Left lobe of liver (tissue), 2 donors: ENCODE measurements at regions not wholly inside any gene's neighbourhood (a gene's known extent, or its start where the extent isn't known, plus 50 kb on each side); places are given as distances from the start of the nearest gene placed in this dataset.
"Not testable (repeated sequence)": the region's sequence is repeated elsewhere in the genome, so short reads cannot be mapped to it uniquely, and the experiment has no call there.

ENCODE experiments used
- ATAC-seq: fragments of 200-7000 bp; cut with Tn5 transposase; one replicate; pipeline ENCODE4 v1.9.1; 2020; ENCODE audit warnings: mild to moderate bottlenecking, moderate library complexity
- DNase-seq: peaks from one replicate; pipeline ENCODE4 v3.0.0-alpha.2; 2020; ENCODE audit warnings: low spot score
- donor health status: DM: no; HTN: no; CAD: no; lungs with moderate emphysema.
- donor health status: DM: no; HTN: yes; CAD: no.

- ATAC-seq (no peak), DNase-seq (no peak)
Measured at GRCh38 chr3:26472345-26472744, 150.2 kb upstream of the LRRC3B start.

DNA sequence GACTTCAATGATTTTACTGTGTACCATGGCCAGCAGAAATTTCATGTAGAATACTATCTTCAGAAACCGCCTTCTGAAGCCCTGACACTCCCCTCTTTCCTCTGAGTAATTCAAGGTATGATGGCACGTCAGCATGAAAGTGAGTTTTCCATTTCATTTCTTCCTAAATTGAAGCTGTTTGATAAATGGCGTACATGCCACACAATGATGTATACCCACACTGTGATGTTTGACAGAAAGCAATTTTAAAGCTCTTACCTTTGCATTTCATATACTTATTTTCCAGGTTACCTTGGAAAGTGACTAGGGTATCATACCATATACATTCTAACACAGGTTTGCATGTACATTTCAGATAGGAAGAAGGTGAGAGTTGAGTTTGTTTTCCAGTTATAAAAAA is 147.9 kb upstream of the LRRC3B start:
- ATAC-seq (no peak), DNase-seq (no peak)

GRCh38 chr3:26480377-26480776 is 142.2 kb upstream of the LRRC3B start:
- DNase-seq: no peak
- no peak for ATAC-seq

GRCh38 chr3:26484140-26484539 is 138.4 kb upstream of the LRRC3B start:
- ATAC-seq: peak; percentile 80
- DNase-seq: no peak

DNA sequence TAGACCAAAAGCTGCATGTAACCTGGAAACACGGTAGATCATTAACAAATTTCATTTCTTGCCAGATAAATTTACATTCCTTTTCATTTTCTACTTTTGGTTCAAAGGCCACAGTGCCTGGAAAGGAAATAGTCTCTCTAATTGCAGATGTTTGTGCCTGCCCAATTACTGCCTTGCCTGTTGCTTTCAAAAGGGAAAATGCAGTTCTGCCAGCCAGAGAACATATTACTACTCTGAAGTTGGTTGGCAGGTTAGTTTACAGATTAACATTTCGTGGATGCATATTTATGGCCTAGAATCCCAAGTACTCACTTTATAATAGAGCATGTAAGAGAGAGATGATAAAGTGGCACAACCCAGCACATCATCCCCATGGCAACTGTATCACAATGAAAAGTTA is 124.3 kb upstream of the LRRC3B start:
- ATAC-seq (peak; percentile 76), DNase-seq (no peak)

DNA sequence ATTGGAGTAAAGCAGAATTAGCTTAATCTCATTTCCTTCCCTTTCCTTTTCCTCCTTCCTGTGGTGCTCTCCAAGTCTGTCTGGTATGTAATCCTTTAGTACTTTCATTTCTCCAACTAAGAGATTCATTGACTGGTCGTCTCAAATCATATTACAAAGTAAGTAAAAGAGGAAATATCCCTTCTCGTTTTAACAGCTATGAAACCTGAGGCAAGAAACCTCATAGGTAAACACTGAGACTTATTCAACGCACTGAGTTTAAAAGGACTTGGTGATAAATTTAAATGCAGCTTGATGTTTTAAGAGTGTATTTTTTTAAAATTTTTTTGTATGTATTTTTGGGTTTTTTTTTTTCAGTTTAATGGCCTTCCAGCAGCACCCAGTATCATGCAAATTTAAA is 117.2 kb upstream of the LRRC3B start:
- ATAC-seq (no peak), DNase-seq (no peak)

DNA sequence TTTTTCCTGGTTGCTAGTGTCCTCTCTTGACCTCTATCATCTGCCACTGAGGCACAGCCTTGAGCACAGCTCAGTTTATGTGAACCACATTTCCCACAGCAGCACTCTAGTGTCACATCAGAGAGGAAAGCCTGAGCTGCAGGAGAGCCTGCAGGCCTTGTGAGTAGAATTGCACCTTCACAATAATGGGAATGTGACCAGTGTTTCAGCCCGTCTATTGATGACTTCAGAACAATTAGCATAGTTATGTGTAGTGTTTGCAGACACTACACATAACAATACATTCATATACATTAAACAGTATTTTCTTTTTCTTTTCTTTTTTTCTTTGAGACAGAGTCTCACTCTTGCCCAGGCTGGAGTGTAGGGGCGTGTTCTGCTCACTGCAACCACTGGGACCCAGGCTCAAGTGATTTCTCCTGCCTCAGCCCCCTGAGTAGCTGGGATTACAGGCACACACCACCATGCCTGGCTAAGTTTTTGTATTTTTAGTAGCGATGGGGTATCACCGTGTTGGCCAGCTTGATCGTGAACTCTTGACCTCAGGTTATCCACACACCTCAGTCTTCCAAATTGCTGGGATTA is 108.0 kb upstream of the LRRC3B start:
- ATAC-seq, DNase-seq: not testable (repeated sequence)

- ATAC-seq (no peak), DNase-seq (no peak)
Measured at GRCh38 chr3:26515351-26515750, 107.2 kb upstream of the LRRC3B start.

GRCh38 chr3:26521261-26521660 is 101.3 kb upstream of the LRRC3B start:
- ATAC-seq (no peak), DNase-seq (no peak)

- ATAC-seq (no peak), DNase-seq (no peak)
Measured at GRCh38 chr3:26522919-26523318, 99.7 kb upstream of the LRRC3B start.

DNA sequence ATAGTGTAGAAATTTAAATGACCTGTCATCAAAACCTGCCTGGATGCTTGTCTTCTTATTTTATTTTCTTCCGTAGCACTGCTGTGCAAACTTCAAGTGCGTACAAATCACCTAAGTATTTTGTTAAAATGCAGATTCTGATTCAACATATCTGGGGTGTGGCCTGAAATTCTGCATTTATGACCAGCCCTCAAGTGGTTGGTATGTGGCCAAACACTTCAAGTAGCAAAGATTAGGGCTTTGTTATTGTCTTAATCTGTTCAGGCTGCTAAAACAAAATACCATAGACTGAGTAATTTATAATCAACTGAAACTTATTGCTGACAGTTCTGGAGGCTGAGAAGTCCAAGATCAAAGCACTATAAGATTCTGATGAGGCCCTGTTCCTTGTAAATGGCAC is 97.6 kb upstream of the LRRC3B start:
- DNase-seq (no peak), ATAC-seq (no peak)

DNA sequence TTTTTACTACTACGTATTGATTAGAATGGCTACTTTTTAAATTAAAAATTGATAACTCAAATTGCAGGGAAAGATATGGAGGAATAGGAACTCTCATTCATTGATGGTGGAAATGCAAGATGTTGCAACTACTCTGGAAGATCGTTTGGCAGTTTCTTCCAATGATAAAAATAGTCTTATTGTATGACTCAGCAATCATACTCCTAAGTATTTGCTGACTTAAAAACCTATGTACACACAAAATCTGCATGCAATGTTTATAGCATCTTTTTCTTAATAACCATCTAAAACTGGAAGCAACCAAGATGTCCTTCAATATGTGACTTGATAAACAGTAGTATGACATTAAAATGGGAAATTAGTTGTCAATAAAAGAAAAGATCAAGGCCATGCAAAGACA is 87.4 kb upstream of the LRRC3B start:
- ATAC-seq (no peak), DNase-seq (no peak)

DNA sequence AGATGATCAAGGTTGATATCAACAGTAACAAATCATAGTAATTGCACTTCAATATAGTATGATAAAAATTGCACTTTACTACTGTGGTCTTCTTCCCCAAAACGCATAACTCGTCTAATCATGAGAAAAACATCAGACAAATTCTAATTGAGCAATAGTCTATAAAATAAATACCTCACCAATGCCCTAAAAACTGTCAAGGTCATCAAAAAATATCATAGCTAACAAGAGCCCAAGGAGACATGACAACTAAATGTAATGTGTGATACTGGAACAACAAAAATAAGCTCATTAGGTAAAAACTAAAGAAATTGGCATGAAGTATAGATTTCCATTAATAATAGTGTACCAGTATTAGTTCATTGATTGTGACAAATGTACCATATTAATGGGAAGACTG is 85.6 kb upstream of the LRRC3B start:
- ATAC-seq (no peak), DNase-seq (no peak)

DNA sequence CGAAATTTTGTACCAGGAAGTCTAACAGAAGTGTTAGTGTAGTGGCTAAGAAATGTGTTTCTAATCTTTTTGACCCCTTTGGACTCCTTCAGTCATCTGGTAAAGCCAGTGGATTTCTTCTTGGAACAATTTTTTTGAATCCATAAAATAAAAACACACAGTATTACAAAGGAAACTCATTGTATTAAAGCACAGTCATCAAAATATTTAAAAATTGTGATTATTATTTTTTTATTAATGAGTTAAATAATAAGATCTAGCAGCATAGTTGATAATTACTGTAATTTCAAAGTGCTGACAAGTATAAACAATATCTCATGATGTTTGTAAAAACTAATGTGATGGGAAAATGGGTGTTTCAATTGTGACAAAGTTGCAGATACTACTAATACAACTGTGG is 72.2 kb upstream of the LRRC3B start:
- ATAC-seq (no peak), DNase-seq (no peak)

DNA sequence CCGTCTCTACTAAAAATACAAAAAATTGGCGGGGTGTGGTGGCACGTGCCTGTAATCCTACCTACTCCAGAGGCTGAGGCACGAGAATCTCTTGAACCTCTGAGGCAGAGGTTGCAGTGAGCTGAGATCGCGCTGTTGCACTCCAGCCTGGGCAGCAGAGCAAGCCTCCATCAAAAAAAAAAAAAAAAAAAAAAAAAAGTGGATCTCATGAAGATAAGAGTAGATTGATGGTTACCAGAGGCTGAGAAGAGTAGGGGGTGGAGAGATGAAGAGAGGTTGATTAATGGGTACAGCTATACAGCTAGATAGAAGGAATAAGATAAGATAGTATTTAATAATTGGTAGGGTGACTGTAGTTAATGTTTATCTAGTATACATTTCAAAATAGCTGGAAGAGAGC is 65.9 kb upstream of the LRRC3B start:
- ATAC-seq (no peak), DNase-seq (no peak)

- ATAC-seq (no peak), DNase-seq (no peak)
Measured at GRCh38 chr3:26558257-26558656, 64.3 kb upstream of the LRRC3B start.

GRCh38 chr3:26559227-26559626 is 63.3 kb upstream of the LRRC3B start:
- ATAC-seq (no peak), DNase-seq (no peak)

DNA sequence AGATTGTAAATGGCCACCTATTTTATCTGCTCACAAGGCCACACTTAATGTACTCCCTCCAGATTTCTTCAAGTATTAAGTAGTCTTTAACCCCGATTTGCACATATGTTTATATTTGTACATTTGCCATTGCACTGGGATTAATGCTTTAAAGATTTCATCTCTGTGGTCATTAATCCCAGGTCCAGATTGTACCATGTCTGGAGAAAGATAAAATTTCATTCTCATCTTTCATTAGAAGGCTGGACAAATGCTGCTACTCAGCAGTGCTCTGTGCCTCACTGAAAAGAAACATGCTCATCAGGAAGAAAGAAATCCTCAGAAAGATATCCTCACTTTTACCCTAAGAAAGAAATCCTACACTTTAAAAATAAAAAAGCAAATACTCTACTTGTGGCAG is 62.5 kb upstream of the LRRC3B start:
- ATAC-seq (no peak), DNase-seq (no peak)

DNA sequence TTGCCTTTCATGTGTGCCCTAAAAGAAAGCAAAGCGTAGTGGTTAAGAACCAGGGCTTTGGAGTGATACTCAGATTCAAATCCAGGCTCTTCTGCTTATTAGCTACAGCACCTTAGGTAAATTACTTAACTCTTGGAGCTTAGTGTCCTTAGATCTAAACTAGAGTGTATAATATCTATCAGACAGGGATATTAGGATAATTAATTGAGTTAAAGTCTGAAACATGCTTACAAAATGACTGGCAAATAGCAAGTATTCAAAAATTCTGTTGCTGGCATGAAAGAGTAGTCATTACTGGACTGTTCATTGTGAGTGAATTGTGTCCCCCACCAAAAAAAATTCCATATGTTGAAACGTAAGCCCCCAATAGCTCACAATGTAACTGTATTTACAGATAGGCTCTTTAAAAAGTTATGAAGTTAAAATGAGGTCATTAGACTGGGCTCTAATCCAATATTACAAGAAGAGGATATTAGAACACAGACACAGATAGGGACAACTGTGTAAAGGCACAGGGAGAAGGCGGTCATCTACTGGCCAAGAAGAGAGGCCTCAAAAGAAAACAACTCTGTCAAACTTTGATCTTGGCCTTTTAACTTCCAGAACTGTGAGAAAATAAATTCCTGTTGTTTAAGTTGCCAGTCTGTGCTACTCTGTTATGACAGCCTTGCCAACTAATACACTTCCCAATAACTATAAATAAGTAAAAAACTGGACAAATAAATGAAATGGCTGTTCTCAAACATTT is 60.4 kb upstream of the LRRC3B start:
- ATAC-seq (no peak), DNase-seq (no peak)
